ENCODE measurements at regions not wholly inside any gene's neighbourhood (a gene's known extent, or its start where the extent isn't known, plus 50 kb on each side); places are given as distances from the start of the nearest gene placed in this dataset.

DNA sequence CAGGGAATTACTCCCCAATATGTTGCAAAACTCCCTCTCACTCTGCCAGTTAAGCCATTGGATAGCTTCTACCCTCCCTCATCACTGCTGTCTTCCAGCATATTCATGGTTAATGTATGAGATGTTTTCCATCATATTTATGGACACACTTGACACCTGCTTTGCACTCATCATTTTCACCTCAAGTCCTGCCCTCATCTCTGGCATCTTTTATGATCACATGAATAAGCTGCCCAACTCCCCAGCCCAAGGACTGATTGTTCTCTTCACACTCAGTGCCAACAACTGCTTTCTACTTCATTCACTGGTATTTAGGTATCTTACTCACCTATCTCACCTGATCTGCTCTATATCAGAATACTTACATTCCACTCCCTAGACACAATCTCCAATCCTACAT, 131.1 kb upstream of the TTC29 start:
- Histone ChIP-seq H3K27me3 (replicated peaks; ENCODE audit: control insufficient read depth, insufficient read depth, low read length) (no peaks in the 10 kb centered on the region), H3K36me3 (ENCODE audit: control insufficient read depth, insufficient read depth, low read length) (no peaks in the 10 kb centered on the region), H3K4me3 (replicated peaks; ENCODE audit: low read depth, low read length) (no peak overlapping the region)
- TF ChIP-seq, protein P1, sequence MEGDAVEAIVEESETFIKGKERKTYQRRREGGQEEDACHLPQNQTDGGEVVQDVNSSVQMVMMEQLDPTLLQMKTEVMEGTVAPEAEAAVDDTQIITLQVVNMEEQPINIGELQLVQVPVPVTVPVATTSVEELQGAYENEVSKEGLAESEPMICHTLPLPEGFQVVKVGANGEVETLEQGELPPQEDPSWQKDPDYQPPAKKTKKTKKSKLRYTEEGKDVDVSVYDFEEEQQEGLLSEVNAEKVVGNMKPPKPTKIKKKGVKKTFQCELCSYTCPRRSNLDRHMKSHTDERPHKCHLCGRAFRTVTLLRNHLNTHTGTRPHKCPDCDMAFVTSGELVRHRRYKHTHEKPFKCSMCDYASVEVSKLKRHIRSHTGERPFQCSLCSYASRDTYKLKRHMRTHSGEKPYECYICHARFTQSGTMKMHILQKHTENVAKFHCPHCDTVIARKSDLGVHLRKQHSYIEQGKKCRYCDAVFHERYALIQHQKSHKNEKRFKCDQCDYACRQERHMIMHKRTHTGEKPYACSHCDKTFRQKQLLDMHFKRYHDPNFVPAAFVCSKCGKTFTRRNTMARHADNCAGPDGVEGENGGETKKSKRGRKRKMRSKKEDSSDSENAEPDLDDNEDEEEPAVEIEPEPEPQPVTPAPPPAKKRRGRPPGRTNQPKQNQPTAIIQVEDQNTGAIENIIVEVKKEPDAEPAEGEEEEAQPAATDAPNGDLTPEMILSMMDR (IDR thresholded peaks at IDR 0.05; ENCODE audit: insufficient read depth, low read length, poor library complexity, severe bottlenecking) = no peak
- DNase-seq (ENCODE audit: extremely low read depth, insufficient read length) = no peak

DNA sequence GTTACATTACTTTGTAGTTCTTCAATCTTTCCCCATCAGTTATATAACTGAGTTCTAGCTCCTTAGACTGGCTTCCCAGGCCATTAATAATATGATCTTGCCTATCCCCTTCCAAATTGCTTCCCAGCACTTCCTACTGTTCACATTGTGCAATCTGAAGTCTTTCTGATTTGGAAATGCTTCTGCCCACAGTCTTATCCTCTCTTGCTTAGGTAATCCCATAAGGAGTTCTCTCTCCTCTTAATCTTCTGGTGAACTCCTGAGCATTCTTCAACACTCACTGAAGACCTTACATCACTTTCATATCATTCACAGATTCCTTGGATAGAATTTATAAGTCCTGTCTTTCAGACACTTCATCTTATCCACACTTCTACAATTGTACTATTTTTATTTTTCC, 132.7 kb upstream of the TTC29 start:
- TF ChIP-seq, protein P1 (IDR thresholded peaks at IDR 0.05; ENCODE audit: insufficient read depth, low read length, poor library complexity, severe bottlenecking) = no peak
- Histone ChIP-seq H3K36me3 (ENCODE audit: control insufficient read depth, insufficient read depth, low read length) (no peaks in the 10 kb centered on the region), H3K4me3 (replicated peaks; ENCODE audit: low read depth, low read length) (no peak overlapping the region)

DNA sequence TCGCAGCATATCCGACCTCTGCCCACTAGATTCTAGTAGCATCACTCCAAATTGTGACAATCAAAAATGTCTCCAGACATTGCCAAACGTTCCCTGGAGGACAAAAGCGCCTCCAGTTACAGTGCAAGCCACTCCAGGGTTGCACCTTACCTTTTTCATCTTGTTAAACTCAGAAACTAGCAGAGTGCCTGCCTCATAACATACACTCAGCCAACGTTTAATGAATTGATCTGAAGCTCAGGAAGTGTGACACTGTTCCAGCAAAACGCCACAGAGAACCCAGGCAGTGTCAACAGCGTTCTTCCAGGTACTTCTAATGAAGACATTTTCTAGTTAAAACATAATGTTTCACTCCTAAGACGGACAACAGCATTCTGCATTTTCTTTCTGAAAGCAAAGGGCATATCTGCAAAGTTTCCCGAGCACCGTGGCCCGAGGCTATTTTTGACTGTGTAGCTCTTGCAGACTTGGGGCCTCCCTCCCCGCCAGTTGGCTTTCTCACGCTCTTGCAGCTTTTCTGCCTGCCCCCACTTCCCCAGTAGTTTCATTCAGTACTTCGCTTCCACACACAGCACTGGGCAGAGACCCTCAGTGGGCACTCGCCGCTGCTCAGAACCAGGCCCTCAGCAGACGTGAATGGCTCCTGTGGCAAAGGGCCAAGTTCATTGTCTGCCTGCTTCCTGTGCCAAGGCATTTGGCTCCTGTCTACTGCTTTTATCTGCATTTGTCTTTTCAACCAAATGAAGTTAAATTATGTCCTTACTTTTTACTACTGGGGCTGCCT, 133.4 kb upstream of the TTC29 start:
- H3K36me3 ChIP-seq (ENCODE audit: control insufficient read depth, insufficient read depth, low read length) = no peaks in the 10 kb centered on the region
- DNase-seq (ENCODE audit: extremely low read depth, insufficient read length) = no peak
- no peak overlapping the region for H3K4me3 ChIP-seq (replicated peaks; ENCODE audit: low read depth, low read length)
- TF ChIP-seq, protein P1 (IDR thresholded peaks at IDR 0.05; ENCODE audit: insufficient read depth, low read length, poor library complexity, severe bottlenecking) = no peak
- no peaks in the 10 kb centered on the region for H3K27me3 ChIP-seq (replicated peaks; ENCODE audit: control insufficient read depth, insufficient read depth, low read length)

More for the DNA sequence above, 132.7 kb upstream of the TTC29 start:
- DNase-seq (ENCODE audit: extremely low read depth, insufficient read length) = no peak
- H3K27me3 ChIP-seq (replicated peaks; ENCODE audit: control insufficient read depth, insufficient read depth, low read length) = no peaks in the 10 kb centered on the region

DNA sequence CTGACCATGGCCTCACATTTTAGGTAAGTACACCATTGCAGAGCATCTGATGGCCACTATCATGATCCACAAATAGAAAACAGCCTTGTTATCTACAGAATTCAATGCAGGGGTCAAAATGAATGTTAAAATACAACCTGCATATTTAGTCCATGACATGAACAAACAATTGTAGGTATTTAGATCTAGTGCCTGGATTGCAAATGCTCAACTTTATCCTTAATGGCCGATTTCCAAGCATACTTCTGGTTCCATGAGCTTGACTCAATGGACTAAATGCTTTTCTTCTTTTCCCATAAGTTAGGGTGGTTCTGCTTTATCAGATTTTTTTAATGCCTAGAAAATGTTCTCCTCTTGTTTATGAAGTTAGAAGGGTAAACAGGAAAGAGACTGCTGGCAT, 139.2 kb upstream of the TTC29 start:
- H3K27me3 ChIP-seq (replicated peaks; ENCODE audit: control insufficient read depth, insufficient read depth, low read length) = peaks cover 2% of the 10 kb centered on the region
- H3K36me3 ChIP-seq (ENCODE audit: control insufficient read depth, insufficient read depth, low read length) = no peaks in the 10 kb centered on the region
- H3K4me3 ChIP-seq (replicated peaks; ENCODE audit: low read depth, low read length) = no peak overlapping the region
- TF ChIP-seq, protein P1 (IDR thresholded peaks at IDR 0.05; ENCODE audit: insufficient read depth, low read length, poor library complexity, severe bottlenecking) = no peak
- no peak for DNase-seq (ENCODE audit: extremely low read depth, insufficient read length)

DNA sequence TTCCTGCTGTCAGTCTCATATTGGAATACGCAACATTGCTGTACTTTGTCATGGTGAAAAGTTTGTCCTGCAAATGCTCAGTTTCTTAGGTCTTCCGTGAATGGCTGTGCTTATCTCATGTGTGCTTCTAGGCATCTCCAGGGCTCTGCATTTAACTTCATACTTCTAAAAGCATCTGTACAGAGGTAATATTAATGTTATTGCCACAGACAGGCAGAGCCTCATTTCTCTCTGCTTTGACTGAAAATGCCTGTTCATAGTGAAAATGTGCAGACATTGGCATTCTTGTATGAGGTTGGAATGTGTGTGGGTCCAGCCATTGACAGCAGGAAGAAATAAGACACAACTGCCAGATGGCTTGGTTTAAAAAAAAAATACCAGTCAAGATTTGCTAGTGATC, 140.1 kb upstream of the TTC29 start:
- Histone ChIP-seq H3K27me3 (replicated peaks; ENCODE audit: control insufficient read depth, insufficient read depth, low read length) (peaks cover 2% of the 10 kb centered on the region), H3K36me3 (ENCODE audit: control insufficient read depth, insufficient read depth, low read length) (no peaks in the 10 kb centered on the region), H3K4me3 (replicated peaks; ENCODE audit: low read depth, low read length) (no peak overlapping the region)
- TF ChIP-seq, protein P1 (IDR thresholded peaks at IDR 0.05; ENCODE audit: insufficient read depth, low read length, poor library complexity, severe bottlenecking) = no peak
- no peak for DNase-seq (ENCODE audit: extremely low read depth, insufficient read length)

Measured in GM06990 (cell line).